ENCODE measurements at regions not wholly inside any gene's neighbourhood (a gene's known extent, or its start where the extent isn't known, plus 50 kb on each side); places are given as distances from the start of the nearest gene placed in this dataset.

DNA sequence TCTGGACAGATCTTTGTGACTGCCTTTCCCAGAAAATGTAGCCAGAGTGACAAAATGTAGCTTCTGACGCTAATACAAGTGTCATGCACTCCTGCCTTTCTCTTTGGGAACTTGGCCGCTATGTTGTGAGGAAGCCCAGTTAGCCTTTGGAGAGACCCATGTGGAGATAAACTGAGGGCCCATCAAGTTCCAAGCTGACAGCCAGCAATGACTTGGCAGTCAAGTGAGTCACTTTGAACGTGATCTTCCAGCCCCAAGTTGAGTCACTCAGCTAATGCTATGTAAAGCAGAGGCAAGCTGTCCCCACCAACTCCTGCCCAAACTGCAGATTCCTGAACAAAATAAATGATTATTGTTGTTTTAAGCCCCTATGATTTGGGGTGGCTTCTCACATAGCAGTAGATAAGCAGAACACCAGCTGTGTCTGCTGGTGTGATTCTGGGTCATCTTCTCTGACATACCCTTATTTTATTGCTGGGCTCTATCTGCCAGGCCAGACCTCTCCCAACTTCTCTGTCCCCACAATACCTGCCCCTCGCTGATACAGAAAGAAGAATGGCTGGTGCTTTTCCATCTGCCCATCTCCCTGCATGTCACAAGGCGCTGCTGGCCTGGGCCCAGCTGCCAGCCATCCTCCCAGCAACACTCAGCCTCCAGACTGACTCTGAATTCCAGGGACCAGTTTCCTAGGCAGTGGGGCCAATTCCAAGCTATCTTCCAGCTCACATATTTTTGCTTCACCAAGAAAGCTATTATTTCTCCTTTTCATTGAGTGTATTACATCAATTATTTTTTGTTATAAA, 274.8 kb downstream of the LRFN2 start:
- Histone ChIP-seq H3K9ac (ENCODE audit: low read depth, low read length) (no peak overlapping the region), H3K27me3 (ENCODE audit: control insufficient read depth, insufficient read depth, low read length) (no peaks in the 10 kb centered on the region), H3K9me3 (ENCODE audit: control insufficient read depth, insufficient read depth, low read length) (no peaks in the 10 kb centered on the region), H3K4me1 (ENCODE audit: control insufficient read depth, insufficient read depth, low read length) (no peaks in the 10 kb centered on the region), H3K27ac (ENCODE audit: low read depth, low read length) (no peak overlapping the region), H3K36me3 (ENCODE audit: control insufficient read depth, insufficient read depth, low read length) (no peaks in the 10 kb centered on the region), H3K4me3 (ENCODE audit: low read depth, low read length) (no peak overlapping the region)

DNA sequence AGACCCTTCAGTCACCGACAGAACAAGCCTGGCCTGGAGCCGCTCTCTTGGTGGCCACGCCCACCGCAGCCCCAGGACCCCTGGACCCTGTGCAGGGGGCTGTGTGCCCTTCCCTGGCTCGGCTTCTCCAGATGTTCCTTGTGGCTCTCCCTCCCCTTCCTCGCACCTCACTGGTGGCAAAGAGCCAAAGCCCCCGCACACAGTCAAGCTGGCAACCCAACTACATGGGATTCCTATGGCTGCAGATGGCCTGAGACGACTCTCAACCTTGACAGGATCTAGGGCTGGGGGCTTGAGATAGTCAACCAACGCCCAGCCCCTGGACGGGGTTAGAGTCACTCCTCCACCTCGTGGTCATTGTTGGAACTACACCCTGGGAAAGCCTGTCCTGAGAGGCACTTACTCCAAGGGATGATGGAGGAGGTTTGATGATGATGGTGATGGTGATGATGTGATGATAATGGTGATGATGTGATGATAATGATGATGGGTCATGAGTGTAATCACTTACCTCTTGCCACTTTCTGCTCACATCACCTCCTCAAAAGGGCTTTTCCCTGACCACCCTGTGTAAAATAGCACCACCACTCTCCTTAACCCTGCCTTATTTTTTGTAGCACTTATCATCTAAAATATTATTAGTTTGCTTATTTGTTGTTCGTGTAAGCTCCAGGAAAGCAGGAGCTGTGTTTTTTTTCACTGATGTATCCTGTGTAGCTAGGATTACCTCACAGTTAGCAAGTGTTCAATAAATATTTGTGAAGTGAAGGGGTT, 278.4 kb downstream of the LRFN2 start:
- H3K4me3 ChIP-seq (ENCODE audit: low read depth, low read length) = no peak overlapping the region
- no peaks in the 10 kb centered on the region for H3K4me1 ChIP-seq (ENCODE audit: control insufficient read depth, insufficient read depth, low read length)
- no peaks in the 10 kb centered on the region for H3K36me3 ChIP-seq (ENCODE audit: control insufficient read depth, insufficient read depth, low read length)
- no peaks in the 10 kb centered on the region for H3K9me3 ChIP-seq (ENCODE audit: control insufficient read depth, insufficient read depth, low read length)
- H3K9ac ChIP-seq (ENCODE audit: low read depth, low read length) = no peak overlapping the region
- H3K27ac ChIP-seq (ENCODE audit: low read depth, low read length) = no peak overlapping the region
- no peaks in the 10 kb centered on the region for H3K27me3 ChIP-seq (ENCODE audit: control insufficient read depth, insufficient read depth, low read length)

DNA sequence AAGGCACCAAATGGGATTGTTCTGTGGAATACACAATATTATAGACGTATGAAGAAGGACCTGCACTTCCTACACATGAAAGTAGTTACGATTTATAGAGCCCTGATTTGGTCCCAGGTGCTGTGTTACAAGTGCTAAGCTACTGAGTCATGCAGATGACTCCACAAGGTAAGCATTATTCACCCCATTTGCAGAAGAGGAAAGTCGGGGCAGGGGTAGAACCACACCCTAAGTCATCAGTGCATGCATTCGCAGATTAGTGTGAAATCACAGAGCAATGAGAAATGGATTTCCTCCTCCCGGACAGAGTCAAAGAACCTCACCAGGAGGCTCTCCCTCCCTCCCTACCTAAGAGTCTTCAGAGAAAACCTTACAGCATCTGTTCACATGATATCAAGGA, 279.5 kb downstream of the LRFN2 start:
- Histone ChIP-seq H3K36me3 (ENCODE audit: control insufficient read depth, insufficient read depth, low read length) (no peaks in the 10 kb centered on the region), H3K9me3 (ENCODE audit: control insufficient read depth, insufficient read depth, low read length) (no peaks in the 10 kb centered on the region), H3K4me1 (ENCODE audit: control insufficient read depth, insufficient read depth, low read length) (no peaks in the 10 kb centered on the region), H3K27me3 (ENCODE audit: control insufficient read depth, insufficient read depth, low read length) (no peaks in the 10 kb centered on the region), H3K9ac (ENCODE audit: low read depth, low read length) (no peak overlapping the region), H3K4me3 (ENCODE audit: low read depth, low read length) (no peak overlapping the region), H3K27ac (ENCODE audit: low read depth, low read length) (no peak overlapping the region)

DNA sequence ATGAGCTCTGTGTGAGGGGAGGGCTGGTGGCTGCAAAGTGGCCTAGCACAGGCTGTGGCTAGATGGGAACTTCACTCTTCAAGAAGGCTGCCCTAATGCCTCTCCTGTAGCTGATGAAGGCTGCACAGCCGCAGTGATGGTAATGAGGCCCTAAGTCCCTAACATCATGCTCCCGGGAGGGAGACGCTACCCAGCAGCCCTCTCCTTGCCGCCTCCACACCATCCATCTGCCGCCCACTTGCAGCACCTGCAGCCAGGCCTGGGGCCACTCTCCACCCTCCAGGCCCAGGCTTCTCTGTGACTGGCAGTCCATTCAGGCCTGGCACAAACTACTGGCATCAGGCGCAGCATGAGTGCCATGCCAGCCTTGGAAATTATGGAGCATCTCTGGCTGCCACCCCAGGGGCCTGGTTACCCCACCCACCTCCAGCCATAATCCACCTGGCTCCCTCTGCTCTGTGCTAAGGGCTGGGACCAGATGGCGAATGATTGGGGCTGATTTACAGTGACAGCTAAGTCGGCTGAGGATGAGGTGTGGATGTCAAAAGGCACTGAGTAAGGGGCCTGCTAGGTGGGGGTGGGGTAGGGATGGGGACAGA, 284.2 kb downstream of the LRFN2 start:
- Histone ChIP-seq H3K27me3 (ENCODE audit: control insufficient read depth, insufficient read depth, low read length) (no peaks in the 10 kb centered on the region), H3K27ac (ENCODE audit: low read depth, low read length) (no peak overlapping the region), H3K4me3 (ENCODE audit: low read depth, low read length) (no peak overlapping the region), H3K36me3 (ENCODE audit: control insufficient read depth, insufficient read depth, low read length) (no peaks in the 10 kb centered on the region), H3K4me1 (ENCODE audit: control insufficient read depth, insufficient read depth, low read length) (no peaks in the 10 kb centered on the region), H3K9ac (ENCODE audit: low read depth, low read length) (no peak overlapping the region), H3K9me3 (ENCODE audit: control insufficient read depth, insufficient read depth, low read length) (no peaks in the 10 kb centered on the region)

DNA sequence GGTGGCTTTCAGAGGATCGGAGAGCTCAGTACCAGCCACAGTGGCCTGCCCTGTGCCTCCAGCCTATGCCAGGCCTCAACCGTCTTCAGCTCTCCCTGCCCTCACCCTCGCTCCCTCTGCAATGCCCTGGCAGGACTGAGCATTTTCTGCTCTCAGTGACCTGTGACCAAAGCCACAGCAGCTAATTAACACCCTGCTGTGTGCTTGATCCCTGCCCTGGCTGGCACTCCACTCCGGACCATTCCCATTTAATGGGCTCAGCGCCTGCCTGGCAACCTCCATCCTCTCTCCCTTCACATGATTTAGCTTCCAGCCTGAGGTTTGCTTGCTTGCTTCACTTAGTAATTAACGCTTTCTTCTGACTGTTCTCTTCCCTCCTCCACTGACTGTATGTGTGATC, 287.5 kb downstream of the LRFN2 start:
- Histone ChIP-seq H3K27ac (ENCODE audit: low read depth, low read length) (no peak overlapping the region), H3K9ac (ENCODE audit: low read depth, low read length) (no peak overlapping the region), H3K4me1 (ENCODE audit: control insufficient read depth, insufficient read depth, low read length) (no peaks in the 10 kb centered on the region), H3K9me3 (ENCODE audit: control insufficient read depth, insufficient read depth, low read length) (no peaks in the 10 kb centered on the region), H3K36me3 (ENCODE audit: control insufficient read depth, insufficient read depth, low read length) (no peaks in the 10 kb centered on the region), H3K27me3 (ENCODE audit: control insufficient read depth, insufficient read depth, low read length) (no peaks in the 10 kb centered on the region), H3K4me3 (ENCODE audit: low read depth, low read length) (no peak overlapping the region)

DNA sequence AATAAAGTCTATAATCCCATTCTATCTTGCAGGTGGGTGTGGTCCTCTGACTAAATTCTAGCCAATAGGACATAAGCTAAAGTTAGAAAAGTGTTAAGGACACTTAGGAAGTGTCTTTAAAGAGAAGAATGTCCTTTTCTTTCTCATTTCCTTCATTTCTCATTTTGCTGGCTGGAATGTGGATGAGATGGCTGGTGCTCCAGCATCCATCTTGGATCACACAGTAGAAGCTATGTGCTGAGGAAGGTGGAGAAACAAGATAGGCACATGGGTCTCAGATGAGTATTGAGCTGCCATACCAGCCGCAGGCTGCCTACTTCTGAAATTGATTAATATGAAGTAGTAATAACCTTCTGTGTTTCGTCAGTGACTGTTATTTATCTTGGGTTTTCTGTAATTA, 289.0 kb downstream of the LRFN2 start:
- no peaks in the 10 kb centered on the region for H3K27me3 ChIP-seq (ENCODE audit: control insufficient read depth, insufficient read depth, low read length)
- peaks cover 6% of the 10 kb centered on the region for H3K4me1 ChIP-seq (ENCODE audit: control insufficient read depth, insufficient read depth, low read length)
- no peaks in the 10 kb centered on the region for H3K36me3 ChIP-seq (ENCODE audit: control insufficient read depth, insufficient read depth, low read length)

DNA sequence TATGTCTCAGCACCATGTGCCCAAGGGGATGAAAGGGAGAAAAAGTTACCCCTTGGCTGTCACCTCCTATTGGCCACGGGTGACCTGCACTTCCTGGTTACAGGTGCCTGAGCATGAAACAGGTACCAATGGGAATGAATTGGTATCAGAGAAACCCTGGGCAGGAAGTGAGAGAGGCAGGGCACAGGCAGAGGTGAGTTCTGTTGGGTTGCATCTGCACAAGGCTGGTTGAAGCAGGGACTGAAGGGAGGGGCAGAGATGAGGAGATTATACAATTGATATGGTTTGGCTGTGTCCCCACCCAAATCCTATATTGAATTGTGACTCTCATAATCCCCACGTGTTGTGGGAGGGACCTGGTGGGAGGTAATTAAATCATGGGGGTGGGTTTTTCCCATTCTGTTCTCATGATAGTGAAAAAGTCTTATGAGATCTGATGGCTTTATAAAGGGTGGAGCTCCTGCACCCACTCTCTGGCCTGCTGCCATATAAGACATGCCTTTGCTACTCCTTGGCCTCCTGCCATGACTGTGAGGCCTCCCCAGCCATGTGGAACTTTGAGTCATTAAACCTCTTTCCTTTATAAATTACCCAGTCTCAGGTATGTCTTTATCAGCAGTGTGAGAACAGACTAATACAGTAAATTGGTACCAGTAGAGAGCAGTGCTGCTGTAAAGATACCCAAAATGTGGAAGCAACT, 291.8 kb downstream of the LRFN2 start:
- no peaks in the 10 kb centered on the region for H3K9me3 ChIP-seq (ENCODE audit: control insufficient read depth, insufficient read depth, low read length)
- no peak overlapping the region for H3K27ac ChIP-seq (ENCODE audit: low read depth, low read length)
- H3K4me3 ChIP-seq (ENCODE audit: low read depth, low read length) = no peak overlapping the region
- no peaks in the 10 kb centered on the region for H3K27me3 ChIP-seq (ENCODE audit: control insufficient read depth, insufficient read depth, low read length)
- no peaks in the 10 kb centered on the region for H3K36me3 ChIP-seq (ENCODE audit: control insufficient read depth, insufficient read depth, low read length)
- peaks cover 11% of the 10 kb centered on the region for H3K4me1 ChIP-seq (ENCODE audit: control insufficient read depth, insufficient read depth, low read length)
- H3K9ac ChIP-seq (ENCODE audit: low read depth, low read length) = no peak overlapping the region

More for the DNA sequence above, 289.0 kb downstream of the LRFN2 start:
- Histone ChIP-seq H3K9me3 (ENCODE audit: control insufficient read depth, insufficient read depth, low read length) (no peaks in the 10 kb centered on the region), H3K9ac (ENCODE audit: low read depth, low read length) (no peak overlapping the region), H3K27ac (ENCODE audit: low read depth, low read length) (no peak overlapping the region), H3K4me3 (ENCODE audit: low read depth, low read length) (no peak overlapping the region)

DNA sequence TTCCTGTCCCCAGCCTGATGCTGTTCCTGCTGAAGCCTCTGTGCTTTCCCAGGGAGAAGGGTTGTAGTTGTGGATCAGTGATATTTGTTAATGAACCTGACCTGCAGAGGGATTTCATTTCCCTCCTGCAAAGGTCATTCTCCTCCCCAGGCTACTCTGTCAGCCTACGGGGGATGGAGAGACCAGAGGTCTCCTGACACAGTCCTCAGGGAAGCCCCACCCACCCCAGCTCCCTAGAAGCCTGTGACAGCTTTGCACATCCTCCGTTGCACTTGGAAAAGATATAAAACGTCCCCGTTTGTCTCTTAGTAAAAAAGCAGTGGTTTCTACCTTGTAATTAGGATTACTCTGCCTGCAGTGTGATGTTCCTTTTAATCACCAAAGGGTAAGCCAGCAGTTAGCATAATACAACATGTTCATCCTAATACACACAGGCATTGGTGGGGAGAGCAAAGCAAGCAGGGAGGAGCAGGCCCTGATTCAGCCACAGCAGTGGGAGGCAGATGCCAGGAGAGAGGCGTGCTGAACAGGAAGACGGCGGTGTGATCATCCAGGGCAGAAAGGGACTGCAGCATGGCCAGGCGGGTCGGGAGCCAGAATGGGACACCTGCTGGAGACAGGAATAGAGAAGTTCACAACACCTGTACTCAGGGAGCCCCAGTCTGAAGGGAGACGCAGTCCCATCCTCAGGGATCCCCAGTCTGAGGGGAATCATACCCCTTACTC, 293.5 kb downstream of the LRFN2 start:
- Histone ChIP-seq H3K27me3 (ENCODE audit: control insufficient read depth, insufficient read depth, low read length) (no peaks in the 10 kb centered on the region), H3K9me3 (ENCODE audit: control insufficient read depth, insufficient read depth, low read length) (no peaks in the 10 kb centered on the region), H3K9ac (ENCODE audit: low read depth, low read length) (no peak overlapping the region), H3K27ac (ENCODE audit: low read depth, low read length) (no peak overlapping the region), H3K36me3 (ENCODE audit: control insufficient read depth, insufficient read depth, low read length) (no peaks in the 10 kb centered on the region), H3K4me3 (ENCODE audit: low read depth, low read length) (no peak overlapping the region), H3K4me1 (ENCODE audit: control insufficient read depth, insufficient read depth, low read length) (peaks cover 22% of the 10 kb centered on the region)

DNA sequence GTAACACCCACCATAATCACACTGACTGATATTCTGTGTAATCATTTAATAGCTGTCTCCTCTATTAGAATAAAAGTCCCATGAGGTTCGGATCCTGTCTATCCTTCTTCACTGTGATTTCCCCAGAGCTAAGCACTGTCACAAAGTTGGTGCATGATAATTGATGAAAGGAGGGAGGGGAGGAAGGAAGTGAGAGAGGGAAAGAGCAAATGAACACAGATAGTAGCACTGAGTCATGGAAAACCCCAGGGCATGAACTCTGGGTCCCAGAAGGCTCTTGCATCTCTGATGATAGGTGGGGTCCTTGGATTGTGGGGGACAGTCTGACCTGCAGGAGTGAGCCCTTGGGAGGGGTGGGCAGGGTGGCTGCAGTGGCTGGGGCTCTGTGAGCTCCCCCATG, 294.1 kb downstream of the LRFN2 start:
- Histone ChIP-seq H3K9ac (ENCODE audit: low read depth, low read length) (no peak overlapping the region), H3K27ac (ENCODE audit: low read depth, low read length) (no peak overlapping the region), H3K4me1 (ENCODE audit: control insufficient read depth, insufficient read depth, low read length) (peaks cover 26% of the 10 kb centered on the region), H3K4me3 (ENCODE audit: low read depth, low read length) (no peak overlapping the region), H3K27me3 (ENCODE audit: control insufficient read depth, insufficient read depth, low read length) (no peaks in the 10 kb centered on the region), H3K9me3 (ENCODE audit: control insufficient read depth, insufficient read depth, low read length) (no peaks in the 10 kb centered on the region), H3K36me3 (ENCODE audit: control insufficient read depth, insufficient read depth, low read length) (no peaks in the 10 kb centered on the region)

DNA sequence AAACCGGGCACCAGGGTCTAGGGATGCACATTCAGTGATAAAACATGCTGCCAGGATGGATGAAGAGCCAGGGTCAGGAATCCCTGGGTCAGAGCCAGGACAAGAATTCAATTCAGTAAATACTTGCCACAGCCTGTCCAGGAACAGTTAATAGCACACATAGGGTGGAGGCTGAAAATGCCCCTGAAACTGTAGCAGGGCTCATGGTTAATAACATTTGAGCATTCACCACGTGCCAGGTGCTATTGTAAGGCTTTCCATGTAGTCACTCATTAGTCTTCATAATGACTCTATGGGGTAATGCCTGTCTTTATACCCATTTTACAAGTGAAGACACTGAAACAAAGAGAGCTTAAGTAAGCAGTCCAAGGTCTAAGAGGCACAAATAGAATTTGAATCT, 296.3 kb downstream of the LRFN2 start:
- Histone ChIP-seq H3K9ac (ENCODE audit: low read depth, low read length) (no peak overlapping the region), H3K27me3 (ENCODE audit: control insufficient read depth, insufficient read depth, low read length) (no peaks in the 10 kb centered on the region), H3K4me1 (ENCODE audit: control insufficient read depth, insufficient read depth, low read length) (peaks cover 39% of the 10 kb centered on the region), H3K4me3 (ENCODE audit: low read depth, low read length) (no peak overlapping the region), H3K36me3 (ENCODE audit: control insufficient read depth, insufficient read depth, low read length) (no peaks in the 10 kb centered on the region), H3K9me3 (ENCODE audit: control insufficient read depth, insufficient read depth, low read length) (no peaks in the 10 kb centered on the region), H3K27ac (ENCODE audit: low read depth, low read length) (no peak overlapping the region)
